ENCODE measurements at regions not wholly inside any gene's neighbourhood (a gene's known extent, or its start where the extent isn't known, plus 50 kb on each side); places are given as distances from the start of the nearest gene placed in this dataset.

DNA sequence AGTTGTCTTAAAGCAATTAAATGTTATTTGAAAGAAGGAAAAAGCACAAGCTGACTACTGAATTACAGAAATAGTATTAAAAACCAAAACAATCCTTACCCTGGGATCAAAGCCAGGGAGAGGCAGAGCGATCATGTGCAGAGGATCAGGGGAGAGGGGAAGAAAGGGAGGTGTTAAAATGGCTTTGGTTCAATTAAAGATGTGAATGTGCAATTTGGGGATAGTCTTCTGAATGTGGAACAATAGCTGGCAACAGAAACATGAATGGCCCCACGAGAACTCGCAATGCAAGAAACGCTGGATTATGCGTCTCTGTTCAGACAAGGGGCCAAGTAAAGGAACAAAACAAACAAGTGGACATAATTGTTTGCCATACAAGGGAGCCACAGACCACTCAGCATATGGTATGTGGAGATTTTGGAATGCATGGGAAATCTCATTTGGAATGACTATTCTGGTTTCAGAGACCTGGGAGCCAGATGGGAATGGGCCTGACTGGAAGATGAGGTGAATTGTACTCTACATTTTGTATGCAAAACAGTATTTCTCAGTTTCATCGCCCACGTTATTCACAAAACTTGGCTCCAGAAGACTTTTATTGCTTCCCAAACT lies 155.4 kb downstream of the SLC4A3 start:
- H3K4me1 ChIP-seq (ENCODE audit: low read depth), result no peaks in the 10 kb centered on the region
- DNase-seq (ENCODE audit: low read depth in 1 of 2, low spot score in 1 of 2), result no peak
- H3K27me3 ChIP-seq, result no peaks in the 10 kb centered on the region
- no peak overlapping the region for H3K4me3 ChIP-seq
- H3K36me3 ChIP-seq, result no peaks in the 10 kb centered on the region
- no peak for TF ChIP-seq CTCF (IDR thresholded peaks at IDR 0.05; ENCODE audit: low read depth, low read length)
- no peak overlapping the region for H3K27ac ChIP-seq
- H3K9me3 ChIP-seq (ENCODE audit: low read depth), result no peaks in the 10 kb centered on the region

GRCh38 chr2:219783359-219783975 lies 156.0 kb downstream of the SLC4A3 start:
- no peaks in the 10 kb centered on the region for H3K27me3 ChIP-seq
- no peaks in the 10 kb centered on the region for H3K4me1 ChIP-seq (ENCODE audit: low read depth)
- no peaks in the 10 kb centered on the region for H3K9me3 ChIP-seq (ENCODE audit: low read depth)
- H3K36me3 ChIP-seq, result no peaks in the 10 kb centered on the region
- no peak for TF ChIP-seq CTCF (IDR thresholded peaks at IDR 0.05; ENCODE audit: low read depth, low read length)
- H3K27ac ChIP-seq, result no peak overlapping the region
- no peak overlapping the region for H3K4me3 ChIP-seq
- no peak for DNase-seq (ENCODE audit: low read depth in 1 of 2, low spot score in 1 of 2)

GRCh38 chr2:219784178-219784577 lies 156.7 kb downstream of the SLC4A3 start:
- Histone ChIP-seq H3K4me1 (ENCODE audit: low read depth) (no peaks in the 10 kb centered on the region), H3K4me3 (no peak overlapping the region), H3K9me3 (ENCODE audit: low read depth) (no peaks in the 10 kb centered on the region), H3K27ac (no peak overlapping the region), H3K27me3 (no peaks in the 10 kb centered on the region), H3K36me3 (no peaks in the 10 kb centered on the region)
- no peak for DNase-seq (ENCODE audit: low read depth in 1 of 2, low spot score in 1 of 2)
- no peak for TF ChIP-seq CTCF (IDR thresholded peaks at IDR 0.05; ENCODE audit: low read depth, low read length)

DNA sequence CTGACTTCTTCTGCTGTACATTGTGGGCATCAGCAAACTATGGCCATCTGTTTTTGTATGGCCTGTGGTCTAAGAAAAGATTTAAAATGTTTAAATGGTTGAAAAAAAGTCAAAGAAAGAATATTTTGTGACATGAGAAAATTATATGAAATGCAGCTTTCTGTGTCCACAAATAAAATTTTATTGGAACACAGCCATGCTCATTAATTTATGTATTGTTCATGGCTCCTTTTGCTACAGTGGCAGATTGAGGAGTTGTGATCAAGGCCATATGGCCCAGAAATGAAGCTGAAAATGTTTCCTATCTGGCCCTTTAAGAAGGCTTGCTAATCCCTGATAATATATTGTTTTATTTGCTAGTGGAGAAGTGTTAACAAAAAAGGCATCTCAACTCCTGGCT lies 162.0 kb downstream of the SLC4A3 start:
- Histone ChIP-seq H3K36me3 (no peaks in the 10 kb centered on the region), H3K4me1 (ENCODE audit: low read depth) (no peaks in the 10 kb centered on the region), H3K9me3 (ENCODE audit: low read depth) (no peaks in the 10 kb centered on the region), H3K4me3 (no peak overlapping the region), H3K27me3 (no peaks in the 10 kb centered on the region), H3K27ac (no peak overlapping the region)
- no peak for DNase-seq (ENCODE audit: low read depth in 1 of 2, low spot score in 1 of 2)
- TF ChIP-seq CTCF (IDR thresholded peaks at IDR 0.05; ENCODE audit: low read depth, low read length), result no peak

- H3K4me1 ChIP-seq (ENCODE audit: low read depth), result no peaks in the 10 kb centered on the region
- H3K4me3 ChIP-seq, result no peak overlapping the region
- no peaks in the 10 kb centered on the region for H3K36me3 ChIP-seq
- TF ChIP-seq CTCF (IDR thresholded peaks at IDR 0.05; ENCODE audit: low read depth, low read length), result no peak
- no peaks in the 10 kb centered on the region for H3K9me3 ChIP-seq (ENCODE audit: low read depth)
- no peak for DNase-seq (ENCODE audit: low read depth in 1 of 2, low spot score in 1 of 2)
- H3K27me3 ChIP-seq, result no peaks in the 10 kb centered on the region
- no peak overlapping the region for H3K27ac ChIP-seq
These were observed 165.0 kb downstream of the SLC4A3 start for GRCh38 chr2:219792446-219792845.

Measured in cardiac muscle cell (in vitro differentiated cells and primary cell).